Loucy (cell line): ENCODE measurements at regions not wholly inside any gene's neighbourhood (a gene's known extent, or its start where the extent isn't known, plus 50 kb on each side); places are given as distances from the start of the nearest gene placed in this dataset.

Experiments used
- EZH2phosphoT487 ChIP-seq: fragments of 200-600 bp; IDR thresholded peaks from 2 replicates; pipeline ENCODE4 v1.6.1; 2018; ENCODE audit warnings: antibody characterized with exemption, mild to moderate bottlenecking, moderate library complexity, borderline replicate concordance
- TF ChIP-seq, protein P1 (sequence below): fragments of 200-600 bp; sonication (generic); conservative IDR thresholded peaks from 2 replicates; pipeline ENCODE4 v1.5.1; 2014; ENCODE audit warnings: mild to moderate bottlenecking, antibody characterized with exemption, low read length

DNA sequence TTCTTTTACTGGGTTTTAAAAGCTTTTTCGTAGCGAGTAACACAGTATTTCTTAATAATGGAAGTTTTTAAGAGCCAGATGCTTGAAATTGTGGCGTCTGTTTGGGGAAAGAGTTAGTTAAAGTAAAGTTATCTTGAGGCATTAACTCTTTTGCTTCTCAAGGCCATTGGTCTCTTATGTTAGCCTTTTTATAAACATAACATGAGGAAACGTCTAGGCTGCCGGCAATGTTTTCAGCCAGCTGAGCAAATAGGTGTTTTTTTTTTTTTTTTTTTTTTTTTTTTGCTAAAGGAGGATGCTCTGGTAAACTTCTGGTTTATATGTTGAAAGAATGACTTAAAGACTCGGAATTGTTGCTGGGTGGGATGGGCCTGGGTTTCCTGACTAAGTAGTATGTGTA lies 51.1 kb upstream of the RBMX start:
- TF ChIP-seq, protein P1, sequence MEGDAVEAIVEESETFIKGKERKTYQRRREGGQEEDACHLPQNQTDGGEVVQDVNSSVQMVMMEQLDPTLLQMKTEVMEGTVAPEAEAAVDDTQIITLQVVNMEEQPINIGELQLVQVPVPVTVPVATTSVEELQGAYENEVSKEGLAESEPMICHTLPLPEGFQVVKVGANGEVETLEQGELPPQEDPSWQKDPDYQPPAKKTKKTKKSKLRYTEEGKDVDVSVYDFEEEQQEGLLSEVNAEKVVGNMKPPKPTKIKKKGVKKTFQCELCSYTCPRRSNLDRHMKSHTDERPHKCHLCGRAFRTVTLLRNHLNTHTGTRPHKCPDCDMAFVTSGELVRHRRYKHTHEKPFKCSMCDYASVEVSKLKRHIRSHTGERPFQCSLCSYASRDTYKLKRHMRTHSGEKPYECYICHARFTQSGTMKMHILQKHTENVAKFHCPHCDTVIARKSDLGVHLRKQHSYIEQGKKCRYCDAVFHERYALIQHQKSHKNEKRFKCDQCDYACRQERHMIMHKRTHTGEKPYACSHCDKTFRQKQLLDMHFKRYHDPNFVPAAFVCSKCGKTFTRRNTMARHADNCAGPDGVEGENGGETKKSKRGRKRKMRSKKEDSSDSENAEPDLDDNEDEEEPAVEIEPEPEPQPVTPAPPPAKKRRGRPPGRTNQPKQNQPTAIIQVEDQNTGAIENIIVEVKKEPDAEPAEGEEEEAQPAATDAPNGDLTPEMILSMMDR: no peak
- TF ChIP-seq EZH2phosphoT487: no peak
